Lower leg skin (tissue), 3 donors: ENCODE measurements at regions not wholly inside any gene's neighbourhood (a gene's known extent, or its start where the extent isn't known, plus 50 kb on each side); places are given as distances from the start of the nearest gene placed in this dataset.

ENCODE experiments used
- POLR2A ChIP-seq, 2 donors: fragments of 450-650 bp; IDR thresholded peaks; one replicate each; pipeline ENCODE4 v1.6.1; 2016 to 2017; ENCODE audit warnings: antibody characterized with exemption in 2 of 2, mild to moderate bottlenecking in 1 of 2, moderate library complexity in 1 of 2
- TF ChIP-seq, protein P1 (sequence below), 3 donors: fragments of 450-650 bp; IDR thresholded peaks; one replicate each; pipeline ENCODE4 v1.5.1; 2016; ENCODE audit warnings: antibody characterized with exemption in 3 of 3, mild to moderate bottlenecking in 3 of 3, moderate library complexity in 2 of 3

DNA sequence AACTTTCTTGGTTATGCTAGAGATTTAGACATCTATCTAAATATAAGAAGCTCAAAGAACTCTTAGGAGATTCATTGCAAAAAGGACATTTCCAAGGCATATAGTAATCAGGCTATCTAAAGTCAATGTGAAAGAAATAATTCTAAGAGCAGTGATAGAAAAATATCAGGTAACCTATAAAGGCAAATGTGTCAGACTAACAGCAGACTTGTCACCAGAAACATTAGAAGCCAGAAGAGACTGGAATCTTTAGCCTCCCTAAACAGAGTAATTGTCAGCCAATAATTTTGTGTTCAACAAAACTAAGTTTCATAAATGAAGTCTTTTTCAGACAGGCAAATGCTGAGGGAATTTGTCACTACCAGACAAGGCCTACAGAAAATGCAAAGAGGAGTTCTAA lies 122.0 kb upstream of the SCAF11 start:
- no peak for TF ChIP-seq POLR2A (IDR thresholded peaks at IDR 0.05)
- TF ChIP-seq, protein P1, sequence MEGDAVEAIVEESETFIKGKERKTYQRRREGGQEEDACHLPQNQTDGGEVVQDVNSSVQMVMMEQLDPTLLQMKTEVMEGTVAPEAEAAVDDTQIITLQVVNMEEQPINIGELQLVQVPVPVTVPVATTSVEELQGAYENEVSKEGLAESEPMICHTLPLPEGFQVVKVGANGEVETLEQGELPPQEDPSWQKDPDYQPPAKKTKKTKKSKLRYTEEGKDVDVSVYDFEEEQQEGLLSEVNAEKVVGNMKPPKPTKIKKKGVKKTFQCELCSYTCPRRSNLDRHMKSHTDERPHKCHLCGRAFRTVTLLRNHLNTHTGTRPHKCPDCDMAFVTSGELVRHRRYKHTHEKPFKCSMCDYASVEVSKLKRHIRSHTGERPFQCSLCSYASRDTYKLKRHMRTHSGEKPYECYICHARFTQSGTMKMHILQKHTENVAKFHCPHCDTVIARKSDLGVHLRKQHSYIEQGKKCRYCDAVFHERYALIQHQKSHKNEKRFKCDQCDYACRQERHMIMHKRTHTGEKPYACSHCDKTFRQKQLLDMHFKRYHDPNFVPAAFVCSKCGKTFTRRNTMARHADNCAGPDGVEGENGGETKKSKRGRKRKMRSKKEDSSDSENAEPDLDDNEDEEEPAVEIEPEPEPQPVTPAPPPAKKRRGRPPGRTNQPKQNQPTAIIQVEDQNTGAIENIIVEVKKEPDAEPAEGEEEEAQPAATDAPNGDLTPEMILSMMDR (IDR thresholded peaks at IDR 0.05): no peak
